Right lobe of liver (tissue), 6 donors: ENCODE measurements at regions not wholly inside any gene's neighbourhood (a gene's known extent, or its start where the extent isn't known, plus 50 kb on each side); places are given as distances from the start of the nearest gene placed in this dataset.

Experiments used
- ATAC-seq, 4 donors: fragments of 200-7000 bp; cut with Tn5 transposase; one replicate each; pipeline ENCODE4 v1.9.1; 2020; ENCODE audit warnings: mild to moderate bottlenecking in 4 of 4, moderate library complexity in 4 of 4
- DNase-seq, 3 donors: peaks; one replicate each; pipeline ENCODE4 v3.0.0-alpha.2; 2020
- H3K27ac ChIP-seq, 3 donors: fragments of 200-600 bp; one replicate each; pipeline ENCODE4 v1.8.0; 2022
- H3K27me3 ChIP-seq, 2 donors: fragments of 200-600 bp; one replicate each; pipeline ENCODE4 v1.8.0; 2022
- H3K36me3 ChIP-seq, 4 donors: fragments of 200-600 bp; sonication (generic) in 1 of 4; one replicate each; pipeline versions ENCODE4 v1.5.1 to v1.8.0; 2017 to 2022; ENCODE audit warnings: control low read depth in 1 of 4
- H3K4me1 ChIP-seq, 4 donors: fragments of 200-600 bp; sonication (generic) in 1 of 4; one replicate each; pipeline versions ENCODE4 v1.5.1 to v1.8.0; 2017 to 2022; ENCODE audit warnings: control low read depth in 1 of 4
- H3K4me3 ChIP-seq, 3 donors: fragments of 200-600 bp; one replicate each; pipeline ENCODE4 v1.8.0; 2022
- H3K9me3 ChIP-seq, 4 donors: fragments of 200-600 bp; sonication (generic) in 1 of 4; one replicate each; pipeline versions ENCODE4 v1.5.1 to v1.8.0; 2017 to 2022; ENCODE audit warnings: control low read depth in 1 of 4
- POLR2A ChIP-seq: fragments of 450-650 bp; IDR thresholded peaks from one replicate; pipeline ENCODE4 v1.6.1; 2017; ENCODE audit warnings: antibody characterized with exemption, mild to moderate bottlenecking
- WGBS: methylation state at CpG from one replicate; pipeline ENCODE4 v1.1.6; 2018; ENCODE audit warnings: low coverage, low lambda C conversion rate; ENCODE audit not compliant: insufficient coverage; ENCODE audit errors: missing lambda C conversion rate; 5-methylcytosine and 5-hydroxymethylcytosine counted together
- intact Hi-C, 2 donors: fragments of 100-400 bp; cut with DNase I; formaldehyde crosslinking; loops; one replicate each; pipeline versions ENCODE4 v1.11.2 to v1.14.1; 2022
- TF ChIP-seq, protein P1 (sequence below), 4 donors: fragments of 200-600 bp in 3 of 4; fragments of 450-650 bp in 1 of 4; IDR thresholded peaks; one replicate each; pipeline versions ENCODE4 v1.5.1 to v1.8.0; 2016 to 2022; ENCODE audit warnings: antibody characterized with exemption in 4 of 4, mild to moderate bottlenecking in 2 of 4
- donor health status: DM: no; HTN: yes; CAD: no.
- donor health status: DM: no; HTN: no; CAD: no.
- donor health status: DM: no; HTN: no; CAD: no.
- donor health status: DM: no; HTN: yes; CAD: no.
- donor health status: DM: no; HTN: yes; CAD: no.

DNA sequence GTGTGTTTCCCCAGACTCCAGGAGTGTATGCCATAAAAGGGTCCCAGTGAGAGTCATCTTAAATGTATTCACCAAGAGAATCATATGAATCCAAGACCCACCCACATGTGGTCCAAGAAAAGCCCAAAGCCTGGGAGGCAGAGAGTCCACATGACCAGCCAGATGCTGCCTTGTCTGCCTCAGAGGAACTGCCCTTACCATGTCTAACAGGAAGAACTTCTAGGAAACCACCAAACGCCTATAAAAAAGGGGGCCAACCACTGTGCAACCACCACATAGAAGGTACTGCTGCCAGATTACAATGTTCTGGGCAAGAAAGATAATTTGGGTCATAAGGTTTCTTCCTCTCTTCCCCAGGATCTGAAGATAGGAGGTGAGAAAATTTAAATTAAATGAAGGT, 129.8 kb upstream of the SLC24A2 start:
- DNase-seq (no peak), ATAC-seq (no peak)
- no peaks in the 10 kb centered on the region for H3K9me3 ChIP-seq
- TF ChIP-seq POLR2A, result no peak
- TF ChIP-seq, protein P1, sequence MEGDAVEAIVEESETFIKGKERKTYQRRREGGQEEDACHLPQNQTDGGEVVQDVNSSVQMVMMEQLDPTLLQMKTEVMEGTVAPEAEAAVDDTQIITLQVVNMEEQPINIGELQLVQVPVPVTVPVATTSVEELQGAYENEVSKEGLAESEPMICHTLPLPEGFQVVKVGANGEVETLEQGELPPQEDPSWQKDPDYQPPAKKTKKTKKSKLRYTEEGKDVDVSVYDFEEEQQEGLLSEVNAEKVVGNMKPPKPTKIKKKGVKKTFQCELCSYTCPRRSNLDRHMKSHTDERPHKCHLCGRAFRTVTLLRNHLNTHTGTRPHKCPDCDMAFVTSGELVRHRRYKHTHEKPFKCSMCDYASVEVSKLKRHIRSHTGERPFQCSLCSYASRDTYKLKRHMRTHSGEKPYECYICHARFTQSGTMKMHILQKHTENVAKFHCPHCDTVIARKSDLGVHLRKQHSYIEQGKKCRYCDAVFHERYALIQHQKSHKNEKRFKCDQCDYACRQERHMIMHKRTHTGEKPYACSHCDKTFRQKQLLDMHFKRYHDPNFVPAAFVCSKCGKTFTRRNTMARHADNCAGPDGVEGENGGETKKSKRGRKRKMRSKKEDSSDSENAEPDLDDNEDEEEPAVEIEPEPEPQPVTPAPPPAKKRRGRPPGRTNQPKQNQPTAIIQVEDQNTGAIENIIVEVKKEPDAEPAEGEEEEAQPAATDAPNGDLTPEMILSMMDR (IDR thresholded peaks at IDR 0.05), result no peak
- H3K4me1 ChIP-seq, result no peaks in the 10 kb centered on the region
- no peaks in the 10 kb centered on the region for H3K36me3 ChIP-seq
- intact Hi-C loops, result no loop called here
- no peak overlapping the region for H3K27ac ChIP-seq
- H3K27me3 ChIP-seq, result no peaks in the 10 kb centered on the region
- 8% methylated on average over 1 of the region's 1 CpG for WGBS
- H3K4me3 ChIP-seq, result no peak overlapping the region

DNA sequence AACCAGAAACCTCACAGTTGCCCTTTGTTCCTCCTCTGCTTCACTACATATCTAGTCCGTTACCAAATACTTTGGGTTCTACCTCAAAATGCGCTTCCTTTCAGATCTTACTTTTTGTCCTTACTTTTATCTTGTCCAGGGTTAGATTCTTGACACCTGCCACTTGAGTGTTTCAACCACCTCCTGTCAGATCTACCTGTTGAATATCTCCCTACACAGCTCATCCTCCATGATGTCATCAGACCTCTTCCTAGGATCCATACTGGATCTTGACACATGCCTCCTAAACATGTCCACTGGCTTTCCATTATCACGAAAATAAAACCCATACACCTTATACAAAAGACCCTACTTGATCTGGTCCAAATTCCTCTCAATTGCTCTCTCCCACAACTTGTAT, 125.2 kb upstream of the SLC24A2 start:
- intact Hi-C loops, result no loop called here
- H3K4me3 ChIP-seq, result no peak overlapping the region
- H3K4me1 ChIP-seq, result no peaks in the 10 kb centered on the region
- DNase-seq (no peak), ATAC-seq (no peak)
- H3K27ac ChIP-seq, result no peak overlapping the region
- H3K36me3 ChIP-seq, result no peaks in the 10 kb centered on the region
- no peaks in the 10 kb centered on the region for H3K27me3 ChIP-seq
- H3K9me3 ChIP-seq, result no peaks in the 10 kb centered on the region
- 77% methylated on average over 3 of the region's 3 CpGs for WGBS
- TF ChIP-seq POLR2A, result no peak
- TF ChIP-seq, protein P1 (IDR thresholded peaks at IDR 0.05), result no peak

DNA sequence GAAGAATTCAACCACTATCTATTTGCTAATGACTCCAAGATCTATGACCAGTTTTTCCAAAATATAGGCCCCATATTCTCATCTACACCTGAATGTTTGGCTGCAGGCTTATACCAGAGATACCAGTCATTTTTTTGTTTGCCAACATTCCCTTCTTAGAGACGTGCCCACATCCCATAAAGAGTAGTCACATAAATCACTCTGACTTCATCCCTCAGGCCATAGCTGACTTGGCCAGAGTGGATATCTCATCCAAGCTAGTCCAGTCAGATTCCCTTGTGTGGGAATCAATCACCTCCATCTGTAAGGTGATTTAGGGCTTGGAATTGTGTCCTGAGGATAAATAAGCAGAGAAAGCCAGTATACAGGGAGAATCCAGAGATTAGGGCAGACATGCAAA, 124.3 kb upstream of the SLC24A2 start:
- no peaks in the 10 kb centered on the region for H3K36me3 ChIP-seq
- TF ChIP-seq, protein P1 (IDR thresholded peaks at IDR 0.05), result no peak
- no peak for TF ChIP-seq POLR2A

DNA sequence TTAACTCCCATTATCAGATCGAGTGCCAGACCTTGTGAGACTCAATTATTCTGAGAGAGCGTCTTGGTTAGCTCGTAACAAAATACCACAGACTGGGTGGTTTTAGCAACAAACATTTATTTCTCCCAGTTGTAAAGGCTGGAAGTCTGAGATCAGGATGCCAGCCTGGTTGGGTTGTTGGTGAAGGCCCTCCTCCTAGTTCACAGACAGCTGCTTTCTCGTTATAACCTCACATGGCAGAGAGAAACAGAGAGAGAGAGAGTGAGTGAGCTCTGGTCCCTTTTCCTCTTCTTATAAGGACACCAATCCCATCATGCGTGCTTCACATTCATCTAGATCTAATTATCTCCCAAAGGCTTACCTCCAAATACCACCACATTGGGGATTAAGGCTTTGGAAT, 114.2 kb upstream of the SLC24A2 start:
- Histone ChIP-seq H3K4me3 (no peak overlapping the region), H3K9me3 (no peaks in the 10 kb centered on the region), H3K27ac (no peak overlapping the region), H3K36me3 (no peaks in the 10 kb centered on the region), H3K27me3 (no peaks in the 10 kb centered on the region), H3K4me1 (no peaks in the 10 kb centered on the region)
- ATAC-seq (no peak), DNase-seq (no peak)
- 51% methylated on average over 5 of the region's 5 CpGs for WGBS
- intact Hi-C loops, result no loop called here
- TF ChIP-seq, protein P1 (IDR thresholded peaks at IDR 0.05), result no peak
- no peak for TF ChIP-seq POLR2A

More for the DNA sequence above, 124.3 kb upstream of the SLC24A2 start:
- WGBS, result 52% methylated on average over 1 of the region's 1 CpG
- intact Hi-C loops, result no loop called here
- no peak for DNase-seq
- ATAC-seq, result no peak
- Histone ChIP-seq H3K27ac (no peak overlapping the region), H3K4me1 (no peaks in the 10 kb centered on the region), H3K27me3 (no peaks in the 10 kb centered on the region), H3K9me3 (no peaks in the 10 kb centered on the region), H3K4me3 (no peak overlapping the region)

DNA sequence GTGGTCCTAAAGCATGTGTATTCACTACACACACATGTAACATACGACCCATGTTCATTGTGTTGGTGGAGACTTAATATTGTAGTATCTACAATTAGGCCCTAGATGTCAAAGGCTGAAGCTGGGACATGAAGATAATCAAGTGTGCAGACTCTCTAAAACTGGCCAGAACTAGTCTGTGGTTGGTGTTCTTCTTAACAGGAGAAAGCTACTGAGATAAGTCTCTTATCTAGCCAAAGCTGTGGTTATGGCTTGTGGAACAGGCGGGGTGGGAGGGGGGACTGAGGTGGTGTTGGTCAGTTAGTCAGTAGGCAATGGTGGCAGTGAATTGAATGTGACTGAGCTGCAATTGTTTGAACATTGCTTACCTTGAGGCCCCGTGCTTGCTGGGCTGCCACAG, 112.7 kb upstream of the SLC24A2 start:
- TF ChIP-seq, protein P1 (IDR thresholded peaks at IDR 0.05), result no peak
- TF ChIP-seq POLR2A, result no peak
- intact Hi-C loops, result no loop called here
- Histone ChIP-seq H3K4me3 (no peak overlapping the region), H3K9me3 (no peaks in the 10 kb centered on the region), H3K4me1 (no peaks in the 10 kb centered on the region), H3K27me3 (no peaks in the 10 kb centered on the region), H3K36me3 (no peaks in the 10 kb centered on the region), H3K27ac (no peak overlapping the region)
- 68% methylated on average over 3 of the region's 3 CpGs for WGBS
- ATAC-seq (no peak), DNase-seq (no peak)
